DMS114 treated with DMSO at 0.1 percent for 48 hours (cell line): ENCODE measurements at regions not wholly inside any gene's neighbourhood (a gene's known extent, or its start where the extent isn't known, plus 50 kb on each side); places are given as distances from the start of the nearest gene placed in this dataset.

Experiments used
- DNase-seq: peaks from one replicate; lab custom pipeline; 2025; ENCODE audit not compliant: unreplicated experiment; lab: John Stamatoyannopoulos, UW

DNA sequence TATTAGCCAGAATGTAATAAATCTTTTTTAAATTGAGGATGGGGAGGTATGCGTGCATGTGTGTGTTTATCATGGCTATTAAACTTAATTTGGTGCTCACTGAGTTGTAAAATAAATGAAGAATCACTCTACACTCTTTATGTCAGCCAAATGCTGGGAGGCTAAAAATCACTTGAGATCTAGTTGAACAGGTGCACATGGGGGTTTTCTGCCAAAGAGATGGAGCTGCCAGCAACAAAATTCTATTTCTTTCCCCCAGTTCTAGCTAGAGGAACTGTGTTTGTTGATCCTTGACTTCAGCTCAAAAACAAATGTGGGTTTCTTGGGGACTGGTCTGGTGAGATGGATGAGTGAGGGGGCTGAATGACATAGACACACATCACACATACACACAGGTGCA is 183.3 kb upstream of the BTBD3 start:
- no peak for DNase-seq

DNA sequence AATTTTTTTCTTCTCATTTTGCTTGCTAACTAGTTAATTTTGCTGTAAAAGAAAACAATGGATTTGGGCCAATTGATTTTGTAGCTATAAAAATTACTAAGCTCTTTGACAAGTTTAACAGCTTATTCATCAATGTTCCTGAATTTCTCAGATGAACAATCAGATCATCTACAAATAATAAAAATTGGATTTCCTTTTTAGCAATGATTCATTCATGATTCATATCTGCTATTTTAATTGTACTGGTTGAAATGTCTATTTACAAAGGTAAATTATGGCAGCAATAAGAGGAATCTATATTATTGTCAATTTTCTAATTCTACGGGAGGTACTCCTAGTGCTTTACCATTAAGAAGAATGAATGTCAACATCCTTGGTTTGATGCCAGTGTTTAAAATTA is 178.8 kb upstream of the BTBD3 start:
- no peak for DNase-seq

- no peak for DNase-seq
Observed at GRCh38 chr20:11740975-11741374, 176.7 kb upstream of the BTBD3 start.

DNA sequence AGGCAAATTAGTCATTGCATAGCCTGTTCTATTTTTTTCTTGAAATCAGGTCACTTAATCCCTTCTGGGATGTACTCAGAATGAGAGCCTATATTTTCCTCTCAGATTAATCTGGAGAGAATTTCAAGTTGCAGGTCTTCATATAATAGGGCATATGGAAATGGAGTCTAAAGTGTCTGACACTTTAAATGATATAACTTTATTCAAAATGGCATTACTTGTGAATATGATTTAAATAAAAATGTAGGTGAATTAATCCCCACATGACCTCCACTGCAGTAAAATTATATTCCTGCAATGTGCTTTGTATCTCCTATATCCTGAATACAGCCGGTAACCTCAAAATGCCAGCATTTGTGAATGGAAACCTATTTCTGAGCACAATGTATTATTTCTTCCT is 172.5 kb upstream of the BTBD3 start:
- DNase-seq = no peak

DNA sequence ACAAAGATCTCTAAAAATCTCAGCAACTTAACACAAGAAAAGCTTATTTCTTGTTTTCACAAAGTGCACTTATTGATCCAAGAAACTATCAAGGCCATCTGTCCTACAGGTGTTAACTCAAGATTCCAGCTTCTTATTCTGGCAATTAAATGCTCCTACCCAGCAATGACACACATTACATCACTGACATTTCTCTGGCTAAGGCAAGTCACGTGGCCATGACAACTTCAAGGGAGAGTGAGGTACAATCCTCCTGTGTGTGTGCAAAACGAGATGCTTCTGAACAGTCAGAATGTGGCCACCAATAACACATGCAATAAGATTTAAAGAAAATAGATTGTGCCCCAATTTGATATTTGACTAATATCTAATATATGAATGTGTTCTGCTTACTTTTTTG is 169.3 kb upstream of the BTBD3 start:
- no peak for DNase-seq

GRCh38 chr20:11752336-11752735 is 165.4 kb upstream of the BTBD3 start:
- no peak for DNase-seq

GRCh38 chr20:11753155-11753554 is 164.5 kb upstream of the BTBD3 start:
- no peak for DNase-seq

- no peak for DNase-seq
Observed at GRCh38 chr20:11754451-11754850, 163.2 kb upstream of the BTBD3 start.

GRCh38 chr20:11755071-11755841 is 162.4 kb upstream of the BTBD3 start:
- DNase-seq = no peak

- no peak for DNase-seq
Observed at GRCh38 chr20:11761497-11761896, 156.2 kb upstream of the BTBD3 start.

DNA sequence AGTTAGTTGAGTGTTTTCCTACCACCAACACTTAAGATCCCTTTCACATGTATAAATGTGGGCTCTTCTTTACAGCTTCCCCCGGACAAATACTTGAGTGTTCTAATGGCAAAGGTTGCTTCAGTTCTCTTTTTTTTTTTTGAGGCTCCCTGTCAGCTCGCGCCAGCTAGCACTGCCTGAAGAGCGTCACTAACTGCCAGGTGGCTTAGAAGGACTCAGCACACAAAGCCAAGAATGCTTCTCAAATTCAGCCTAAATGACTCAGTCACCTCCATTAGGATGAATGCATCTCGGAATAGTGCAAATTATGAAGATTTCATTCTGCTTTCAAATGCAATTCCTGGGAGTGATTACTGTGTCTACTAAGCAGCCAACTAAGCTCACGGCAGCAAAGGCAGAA is 150.7 kb upstream of the BTBD3 start:
- DNase-seq = no peak

DNA sequence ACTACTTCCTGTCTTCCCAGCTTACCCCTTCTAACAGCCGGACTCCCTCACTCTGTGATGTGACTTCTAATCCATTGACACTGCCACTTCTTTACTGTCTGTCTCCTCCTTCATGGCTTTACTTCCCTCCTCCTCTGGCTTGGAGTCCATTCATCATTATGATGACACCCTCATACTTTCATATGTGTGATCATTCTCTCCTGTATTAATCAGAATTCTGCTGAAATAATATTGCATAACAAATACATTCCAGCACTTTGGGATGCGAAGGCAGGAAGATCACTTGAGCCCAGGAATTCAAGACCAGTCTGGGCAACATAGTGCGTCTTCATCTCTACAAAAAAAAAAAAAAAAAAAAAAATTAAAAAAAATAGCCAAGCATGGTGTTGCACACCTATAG is 147.9 kb upstream of the BTBD3 start:
- DNase-seq = no peak

- no peak for DNase-seq
Observed at GRCh38 chr20:11772226-11772730, 145.4 kb upstream of the BTBD3 start.

DNA sequence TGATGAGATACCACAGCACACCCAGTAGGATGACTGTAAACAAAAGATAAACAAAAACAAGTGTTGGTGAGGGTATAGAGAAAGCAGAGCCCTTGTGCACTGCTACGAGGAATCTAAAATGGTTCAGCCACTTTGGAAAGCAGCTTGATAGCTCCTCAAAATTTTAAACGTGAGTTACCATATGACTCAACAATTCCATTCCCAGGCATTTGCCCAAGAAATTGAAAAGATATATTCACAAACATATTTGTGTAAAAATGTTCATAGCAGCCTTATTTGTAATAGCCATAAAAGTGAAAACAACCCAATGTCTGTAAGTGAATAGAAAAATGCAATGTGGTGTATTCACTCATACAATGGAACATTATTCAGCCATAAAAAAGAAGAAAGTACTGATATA is 141.0 kb upstream of the BTBD3 start:
- DNase-seq = no peak

DNA sequence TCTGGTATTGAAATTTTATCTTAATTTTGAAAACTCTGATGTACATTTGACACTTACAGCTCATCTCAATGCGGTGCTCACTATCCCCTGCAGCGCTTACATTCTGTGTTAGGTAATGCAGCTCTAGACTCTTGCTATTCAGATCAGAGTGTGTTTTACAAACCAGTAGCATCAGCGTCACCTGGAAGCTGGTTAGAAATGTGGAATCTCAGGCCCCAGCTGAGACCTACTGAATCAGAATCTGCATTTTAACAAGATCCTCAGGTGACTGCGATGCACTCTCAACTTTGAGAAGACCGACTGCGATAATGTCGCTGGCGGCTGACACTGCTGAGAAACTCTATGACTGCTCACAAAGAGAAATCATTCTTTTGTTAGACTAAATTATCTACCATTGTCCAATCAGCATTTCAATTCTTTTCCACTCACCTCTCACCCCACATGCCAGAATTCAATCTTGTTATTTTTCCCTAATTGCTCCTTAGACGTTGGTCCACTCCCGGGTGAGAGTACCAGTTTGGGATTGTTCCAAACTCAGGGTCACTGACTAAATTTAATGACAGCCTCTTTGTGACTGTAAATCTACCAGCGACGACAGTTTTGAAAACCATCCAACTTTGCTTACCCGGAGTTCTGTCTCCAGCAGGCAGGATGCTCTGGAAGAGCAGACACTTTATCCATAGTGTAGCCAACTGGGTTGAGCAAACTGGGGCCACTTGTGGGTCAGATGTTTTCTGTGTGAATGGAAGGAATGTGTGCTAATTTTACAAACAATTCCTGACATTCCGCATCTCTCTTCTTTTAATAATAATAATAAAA is 140.1 kb upstream of the BTBD3 start:
- DNase-seq = no peak

- no peak for DNase-seq
Observed at GRCh38 chr20:11778206-11778570, 139.5 kb upstream of the BTBD3 start.

DNA sequence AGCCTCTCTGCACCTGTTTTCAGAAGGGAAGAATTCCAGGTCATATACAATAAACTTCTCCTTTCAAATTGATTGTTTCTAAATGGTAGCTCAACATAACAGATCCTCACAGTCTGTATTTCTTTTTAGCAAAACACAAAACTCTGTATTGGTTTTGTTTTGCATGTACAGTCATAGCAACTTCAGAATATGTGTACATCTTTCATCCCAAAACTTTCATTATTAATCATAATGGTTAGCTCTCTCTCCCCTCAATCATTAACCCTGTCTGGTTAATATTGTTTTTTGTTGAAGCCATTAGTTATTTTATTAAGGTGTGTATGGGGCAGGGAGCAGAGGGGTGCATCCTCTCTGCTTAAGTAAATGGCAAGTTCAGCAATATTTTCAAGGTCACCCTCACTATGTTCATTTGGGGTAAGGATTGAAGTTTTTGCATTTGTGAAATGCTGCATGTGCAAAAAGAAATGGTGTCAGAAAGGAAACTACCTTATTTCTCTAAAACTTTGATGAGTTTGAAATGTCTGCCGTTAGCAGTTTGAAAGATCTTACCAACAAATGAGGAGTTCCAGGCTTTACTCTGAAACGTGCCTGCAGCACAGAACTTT is 136.8 kb upstream of the BTBD3 start:
- DNase-seq = no peak

DNA sequence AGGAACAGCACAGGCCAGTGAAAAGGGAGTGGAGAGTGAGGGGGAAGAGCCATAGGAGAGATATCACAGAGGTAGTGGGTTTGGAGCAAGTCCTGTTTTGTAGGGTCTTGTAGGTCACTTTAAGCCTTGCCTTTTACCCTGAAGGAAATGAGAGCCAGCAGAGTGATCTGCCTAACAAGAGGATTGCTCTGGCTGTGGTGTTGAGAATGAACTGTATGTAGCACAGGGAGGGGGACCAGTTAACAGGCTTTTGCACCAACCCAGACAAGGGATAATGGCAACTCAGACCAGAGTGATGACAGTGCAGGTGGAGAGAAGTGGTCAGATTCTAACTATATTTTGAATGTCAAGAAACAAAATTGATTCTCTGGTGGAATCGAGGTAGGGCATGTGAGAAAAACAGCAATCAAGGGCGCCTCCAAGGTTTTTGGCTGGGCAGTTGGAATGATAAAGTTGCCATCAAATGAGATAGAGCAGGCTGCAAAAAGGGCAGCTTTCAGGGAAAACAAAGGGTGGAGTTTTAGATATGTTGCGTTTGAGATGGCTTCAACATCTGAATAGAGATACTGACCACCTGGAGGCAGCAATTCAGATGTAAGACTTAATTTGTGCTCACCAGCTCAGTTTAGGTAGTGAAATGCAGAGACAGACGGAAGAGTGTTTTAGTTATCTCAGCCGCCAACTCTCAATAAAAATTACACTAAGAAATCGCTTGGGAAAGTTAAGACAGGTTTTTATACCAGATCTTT is 134.4 kb upstream of the BTBD3 start:
- no peak for DNase-seq

- no peak for DNase-seq
Observed at GRCh38 chr20:11785885-11786507, 131.7 kb upstream of the BTBD3 start.

- no peak for DNase-seq
Observed at GRCh38 chr20:11790046-11790445, 127.6 kb upstream of the BTBD3 start.

DNA sequence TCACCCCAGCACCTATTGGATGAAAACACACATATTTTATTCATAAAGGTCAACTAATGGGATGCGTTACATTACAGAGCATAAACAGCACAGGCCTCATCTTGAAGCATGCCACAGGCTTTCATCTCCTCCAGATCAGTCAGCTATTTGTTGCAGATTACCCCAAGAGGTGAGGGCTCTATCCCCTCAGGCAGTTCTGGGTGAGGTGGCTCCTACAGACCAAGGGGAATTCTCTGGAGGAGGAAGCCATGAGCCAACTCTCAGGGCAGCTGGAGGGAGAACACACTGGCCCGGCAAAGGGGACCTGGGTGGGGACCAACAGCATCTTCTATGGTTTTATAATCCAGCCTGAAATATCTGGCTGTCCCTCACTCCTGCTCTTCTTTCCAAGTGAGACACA is 126.4 kb upstream of the BTBD3 start:
- no peak for DNase-seq
